Urothelium cell line (cell line): ENCODE measurements at regions not wholly inside any gene's neighbourhood (a gene's known extent, or its start where the extent isn't known, plus 50 kb on each side); places are given as distances from the start of the nearest gene placed in this dataset.

Experiments used
- DNase-seq: peaks from one replicate; pipeline ENCODE4 v3.0.0; 2011; ENCODE audit warnings: low spot score, mixed read lengths
- FAIRE-seq: peaks from 2 replicates; lab custom pipeline; 2011; peaks lifted over from hg19 to GRCh38; lab: Jason Lieb, UNC

GRCh38 chr6:87938287-87938686 is 109.4 kb upstream of the SPACA1 start:
- FAIRE-seq = no peak
- DNase-seq = no peak

- DNase-seq (no peak), FAIRE-seq (no peak)
Measured at GRCh38 chr6:87936065-87936464, 111.6 kb upstream of the SPACA1 start.

DNA sequence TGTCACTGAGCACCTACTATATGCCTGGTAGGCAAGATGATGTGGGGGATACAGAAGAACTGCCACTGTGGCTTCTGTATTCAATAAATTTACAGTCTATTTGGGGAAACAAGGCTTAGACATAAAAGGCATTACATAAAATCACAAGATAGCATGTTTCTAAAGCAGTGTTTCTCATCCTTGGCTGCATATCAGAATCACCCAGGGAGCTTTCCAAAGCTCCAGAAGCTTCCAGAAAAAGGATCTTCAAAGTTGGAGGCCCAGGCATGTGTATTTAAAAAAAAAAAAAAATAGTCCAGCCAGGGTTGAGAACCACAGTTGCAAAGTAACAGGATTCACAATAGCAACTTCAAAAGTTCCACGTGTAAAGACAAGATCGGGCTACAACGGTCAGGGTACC is 112.4 kb upstream of the SPACA1 start:
- DNase-seq (no peak), FAIRE-seq (no peak)

DNA sequence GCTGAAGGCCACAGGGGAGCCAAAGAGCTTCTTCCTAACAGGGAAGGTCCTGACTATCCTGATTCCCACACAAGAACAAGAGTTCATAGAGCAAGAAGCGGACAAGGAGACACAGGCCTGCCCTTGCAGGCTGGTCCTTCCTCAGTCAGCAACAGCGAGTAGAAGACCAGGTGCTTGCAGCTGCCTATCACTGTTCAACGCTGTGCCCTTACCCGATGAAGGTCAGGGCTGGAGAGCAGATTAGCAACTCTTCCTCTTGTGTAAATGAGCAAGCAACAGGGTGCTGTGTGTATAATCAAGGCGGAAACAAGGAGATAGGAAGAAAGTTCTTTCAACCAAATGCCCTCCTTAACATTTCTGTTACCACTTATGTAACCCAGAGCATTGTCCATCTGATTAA is 115.3 kb upstream of the SPACA1 start:
- FAIRE-seq = no peak
- DNase-seq = no peak

- DNase-seq = peak; percentile 72
- FAIRE-seq = no peak
Measured at GRCh38 chr6:87929843-87930288, 117.8 kb upstream of the SPACA1 start.

- no peak for FAIRE-seq
Measured at GRCh38 chr6:87926687-87927086, 121.0 kb upstream of the SPACA1 start.

GRCh38 chr6:87926072-87926471 is 121.6 kb upstream of the SPACA1 start:
- DNase-seq (no peak), FAIRE-seq (no peak)

More at GRCh38 chr6:87926687-87927086, 121.0 kb upstream of the SPACA1 start:
- no peak for DNase-seq

- FAIRE-seq = no peak
- DNase-seq = no peak
Measured at GRCh38 chr6:87925373-87926060, 122.1 kb upstream of the SPACA1 start.

GRCh38 chr6:87923389-87924050 is 124.1 kb upstream of the SPACA1 start:
- FAIRE-seq = no peak
- no peak for DNase-seq

- no peak for DNase-seq
- no peak for FAIRE-seq
Measured at GRCh38 chr6:87922947-87923330, 124.7 kb upstream of the SPACA1 start.

- FAIRE-seq (no peak), DNase-seq (no peak)
Measured at GRCh38 chr6:87922196-87922946, 125.3 kb upstream of the SPACA1 start.

DNA sequence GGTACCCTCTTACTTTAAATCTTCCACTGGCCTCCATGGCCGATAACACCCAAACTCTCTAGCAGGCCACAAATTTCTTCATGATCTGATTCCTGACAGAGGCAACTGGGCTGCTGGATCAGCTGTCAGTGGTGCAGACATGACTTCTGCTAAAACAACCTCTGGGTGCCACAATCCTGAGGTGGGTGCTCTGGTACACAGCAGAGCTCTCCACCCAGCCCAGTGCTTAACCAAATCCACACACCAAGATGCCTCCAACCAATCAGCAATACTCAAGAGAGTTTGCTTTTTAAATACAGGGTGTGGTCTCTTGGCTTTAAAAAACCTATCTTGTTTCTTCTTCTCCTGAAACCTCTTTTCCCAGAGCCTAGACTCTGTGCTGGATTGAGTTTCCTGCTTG is 126.6 kb upstream of the SPACA1 start:
- FAIRE-seq (no peak), DNase-seq (no peak)

DNA sequence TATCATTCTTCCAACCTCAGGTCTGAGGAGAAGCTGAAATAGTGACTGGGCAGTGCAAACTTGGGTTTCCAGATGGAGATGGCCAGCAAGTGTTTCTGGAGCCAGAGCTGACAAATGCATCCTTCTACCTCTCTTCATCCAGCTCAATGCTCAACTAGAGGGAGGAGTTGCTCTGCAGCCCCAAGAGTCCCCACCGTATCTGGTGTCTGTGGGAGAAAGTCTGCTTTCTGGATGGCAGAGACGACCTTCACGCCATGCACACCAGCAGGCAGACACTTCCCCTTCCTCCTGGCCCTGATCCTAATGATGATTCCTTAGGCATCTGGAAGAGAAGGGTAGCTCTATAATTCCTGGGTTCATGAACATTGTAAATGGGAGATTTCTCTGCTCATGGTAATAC is 127.4 kb upstream of the SPACA1 start:
- no peak for DNase-seq
- no peak for FAIRE-seq

GRCh38 chr6:87919416-87919815 is 128.2 kb upstream of the SPACA1 start:
- no peak for FAIRE-seq
- DNase-seq = no peak

- DNase-seq (no peak), FAIRE-seq (no peak)
Measured at GRCh38 chr6:87919001-87919400, 128.6 kb upstream of the SPACA1 start.

GRCh38 chr6:87918461-87918941 is 129.1 kb upstream of the SPACA1 start:
- no peak for DNase-seq

DNA sequence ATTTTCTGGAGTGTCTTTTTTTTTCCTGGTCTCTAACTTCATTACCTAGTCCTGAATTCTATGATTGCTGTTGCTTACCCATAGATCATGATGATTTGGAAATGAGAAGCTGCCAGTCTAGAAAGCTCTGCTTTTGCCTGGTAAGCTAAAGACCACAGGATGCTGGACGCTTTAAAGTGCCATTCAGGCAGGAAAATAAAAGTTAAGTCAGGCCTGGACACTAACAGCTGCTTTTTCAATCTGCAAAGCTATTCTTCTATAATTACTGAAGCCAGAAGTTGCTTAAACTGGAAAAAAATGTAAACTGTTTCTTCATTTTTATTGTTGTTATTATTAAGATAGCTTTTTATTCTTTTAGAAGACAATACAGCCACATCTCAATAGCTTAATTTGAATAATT is 129.8 kb upstream of the SPACA1 start:
- FAIRE-seq (no peak), DNase-seq (no peak)

More at GRCh38 chr6:87918461-87918941, 129.1 kb upstream of the SPACA1 start:
- no peak for FAIRE-seq

- FAIRE-seq (no peak), DNase-seq (no peak)
Measured at GRCh38 chr6:87916446-87916845, 131.2 kb upstream of the SPACA1 start.

DNA sequence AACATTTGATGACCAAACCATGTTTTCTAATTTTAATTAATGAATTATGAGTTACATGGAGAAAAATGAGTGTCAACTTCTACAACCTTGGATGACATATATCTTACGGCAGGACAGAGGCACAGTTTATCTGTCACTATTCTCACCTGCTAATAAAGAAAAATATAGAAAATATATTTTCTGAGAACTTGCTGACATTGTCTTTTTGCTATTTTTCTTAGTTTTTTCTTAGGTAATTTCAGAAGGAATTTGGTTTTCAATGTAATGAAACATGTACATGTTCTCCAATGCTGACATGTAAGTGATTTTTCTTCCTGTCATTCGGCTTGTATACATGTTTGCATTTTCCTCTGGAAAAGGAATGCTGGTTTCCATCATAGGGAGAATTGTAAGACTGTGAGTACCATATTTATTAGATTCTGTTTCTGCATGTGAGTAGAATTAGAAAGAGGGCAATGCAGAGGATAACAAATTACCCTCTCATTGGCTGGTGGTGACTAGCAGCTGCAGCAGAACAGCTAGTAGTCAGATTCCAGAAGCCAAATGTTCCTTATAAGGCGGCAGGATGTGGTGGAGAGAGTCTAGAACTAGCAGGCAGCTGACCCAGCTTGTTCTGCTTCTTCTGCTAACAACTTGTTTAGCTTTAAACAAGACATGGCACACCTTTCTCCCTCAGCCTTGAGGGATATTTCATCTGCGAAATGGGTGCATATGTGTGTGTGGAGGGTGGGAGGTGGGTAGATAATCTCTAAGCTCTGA is 132.8 kb upstream of the SPACA1 start:
- FAIRE-seq = no peak

DNA sequence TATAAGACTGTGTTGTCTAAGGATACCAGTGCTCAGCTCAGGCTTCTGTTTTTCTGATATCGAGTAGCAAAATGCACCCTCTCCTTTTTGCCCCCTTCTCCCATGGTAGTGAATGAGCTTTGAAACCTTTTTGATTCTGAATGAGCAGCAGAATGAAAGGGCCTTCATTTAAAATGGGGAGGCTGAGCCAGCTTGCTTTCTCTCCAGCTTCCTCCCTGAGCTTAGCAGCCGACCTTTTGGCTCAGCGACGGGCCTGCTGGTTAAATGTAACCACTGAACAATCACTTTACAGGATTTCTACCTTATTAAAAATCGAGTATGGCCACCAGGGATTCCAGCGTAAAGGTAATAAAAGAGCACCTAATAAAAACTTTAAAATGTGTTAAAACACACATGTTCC is 133.7 kb upstream of the SPACA1 start:
- FAIRE-seq (no peak), DNase-seq (no peak)

More for the DNA sequence above, 132.8 kb upstream of the SPACA1 start:
- no peak for DNase-seq

DNA sequence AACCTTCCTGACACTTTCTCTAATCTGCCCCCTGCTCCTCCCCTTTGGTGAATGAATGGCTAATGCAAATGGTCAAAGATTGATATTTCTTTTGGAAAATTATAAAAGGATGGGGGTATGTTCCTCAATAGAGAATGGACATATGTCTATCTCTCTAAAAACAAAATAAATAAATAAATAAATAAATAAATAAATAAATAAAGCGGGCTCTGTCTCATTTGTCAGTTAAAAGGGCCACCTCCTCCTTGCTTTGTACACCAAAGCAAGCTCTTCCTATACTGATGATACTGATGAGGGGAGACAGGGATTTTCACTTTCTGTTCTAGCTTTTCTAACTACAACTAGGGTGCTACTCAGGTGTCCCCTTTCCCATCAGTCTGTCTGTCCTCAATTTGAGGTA is 135.5 kb upstream of the SPACA1 start:
- FAIRE-seq (no peak), DNase-seq (no peak)
